H1 (cell line): ENCODE measurements at regions not wholly inside any gene's neighbourhood (a gene's known extent, or its start where the extent isn't known, plus 50 kb on each side); places are given as distances from the start of the nearest gene placed in this dataset.

ENCODE experiments used
- CTCF ChIA-PET: fragments of 300-600 bp; sonication (Branson Sonifier 250); formaldehyde crosslinking; loops from one replicate; lab custom pipeline; 2021; ENCODE audit not compliant: partially characterized antibody; lab: Charles Lee
- POLR2A ChIA-PET: fragments of 300-600 bp; sonication (Branson Sonifier 250); formaldehyde crosslinking; loops from one replicate; lab custom pipeline; 2021; ENCODE audit warnings: inconsistent platforms; ENCODE audit not compliant: partially characterized antibody; lab: Charles Lee
- DNase-seq, 2 experiments: peaks; one replicate each; pipeline versions ENCODE4 v3.0.0 to v3.0.0-alpha.2; 2010 to 2022; ENCODE audit warnings: low spot score in 2 of 2, low read depth in 1 of 2, mixed read lengths in 1 of 2
- FAIRE-seq: peaks from 2 replicates; lab custom pipeline; 2011; peaks lifted over from hg19 to GRCh38; lab: Jason Lieb, UNC
- H2AFZ ChIP-seq: 2 replicates; pipeline ENCODE4 v1.8.1; 2012; ENCODE audit warnings: low read length, inconsistent platforms
- H2AK5ac ChIP-seq: 2 replicates; pipeline ENCODE4 v1.6.1; 2013; ENCODE audit warnings: low read depth, low read length
- H2BK120ac ChIP-seq: replicated peaks from 2 replicates; pipeline ENCODE3; 2013; ENCODE audit warnings: low read depth, low read length, inconsistent platforms
- H2BK12ac ChIP-seq: 2 replicates; pipeline ENCODE4 v1.6.1; 2013; ENCODE audit warnings: low read depth, low read length
- H2BK15ac ChIP-seq: 2 replicates; pipeline ENCODE4 v1.6.1; 2013; ENCODE audit warnings: low read length
- H2BK20ac ChIP-seq: 2 replicates; pipeline ENCODE4 v1.6.1; 2013; ENCODE audit warnings: low read length
- H2BK5ac ChIP-seq: 2 replicates; pipeline ENCODE4 v1.6.1; 2013; ENCODE audit warnings: low read depth, low read length
- H3K14ac ChIP-seq: 2 replicates; pipeline ENCODE4 v1.6.1; 2013; ENCODE audit warnings: inconsistent platforms; ENCODE audit not compliant: insufficient read length
- H3K18ac ChIP-seq: 2 replicates; pipeline ENCODE4 v1.6.1; 2013; ENCODE audit warnings: low read length; ENCODE audit errors: extremely low read depth
- H3K23ac ChIP-seq: 2 replicates; pipeline ENCODE4 v1.6.1; 2013; ENCODE audit warnings: inconsistent platforms; ENCODE audit not compliant: insufficient read length
- H3K23me2 ChIP-seq: 2 replicates; pipeline ENCODE4 v1.6.1; 2013; ENCODE audit warnings: low read depth, low read length
- H3K27ac ChIP-seq: 2 replicates; pipeline ENCODE4 v1.6.1; 2011; ENCODE audit warnings: low read depth, low read length, inconsistent platforms
- H3K27me3 ChIP-seq, 4 experiments: replicated peaks in 1 of 4; 1 replicate in 1 of 4; 2 replicates in 3 of 4; pipeline versions ENCODE4 v1.6.1 to v1.8.1; 2011 to 2013; ENCODE audit warnings: low read length in 3 of 4, mild to moderate bottlenecking in 3 of 4, inconsistent platforms in 2 of 4, mixed read lengths in 2 of 4, moderate library complexity in 1 of 4; ENCODE audit not compliant: control insufficient read depth in 3 of 4, insufficient read depth in 3 of 4; ENCODE audit errors: extremely low read depth in 1 of 4
- H3K36me3 ChIP-seq, 4 experiments: 2 replicates each; pipeline versions ENCODE4 v1.6.1 to v1.8.1; 2011 to 2013; ENCODE audit warnings: mild to moderate bottlenecking in 4 of 4, low read length in 3 of 4, moderate library complexity in 2 of 4, control low read depth in 1 of 4, inconsistent platforms in 1 of 4; ENCODE audit not compliant: insufficient read depth in 4 of 4, control insufficient read depth in 2 of 4
- H3K4ac ChIP-seq: replicated peaks from 2 replicates; pipeline ENCODE3; 2013; ENCODE audit warnings: low read length, low read depth, mixed read lengths, inconsistent platforms; ENCODE audit not compliant: insufficient read length
- H3K4me1 ChIP-seq, 4 experiments: replicated peaks in 1 of 4; 1 replicate in 1 of 4; 2 replicates in 3 of 4; pipeline versions ENCODE4 v1.6.1 to v1.8.1; 2011 to 2013; ENCODE audit warnings: low read length in 3 of 4, inconsistent platforms in 2 of 4, mixed read lengths in 1 of 4; ENCODE audit not compliant: insufficient read depth in 4 of 4, control insufficient read depth in 3 of 4
- H3K4me2 ChIP-seq, 2 experiments: 2 replicates each; pipeline versions ENCODE4 v1.6.1 to v1.8.1; 2011 to 2013; ENCODE audit warnings: low read depth in 2 of 2, low read length in 2 of 2, control low read depth in 1 of 2, inconsistent platforms in 1 of 2, mild to moderate bottlenecking in 1 of 2; ENCODE audit not compliant: insufficient read depth in 1 of 2
- H3K4me3 ChIP-seq, 4 experiments: fragments of 200-600, 300-600 bp in 1 of 4; sonication (generic), shearing (Covaris generic), sonication (Bioruptor Twin) in 1 of 4; 2 replicates each; pipeline versions ENCODE4 v1.5.1 to v1.8.1; 2011 to 2016; ENCODE audit warnings: low read length in 4 of 4, low read depth in 3 of 4, control low read depth in 2 of 4, inconsistent platforms in 2 of 4, mild to moderate bottlenecking in 2 of 4, mixed read lengths in 1 of 4, moderate library complexity in 1 of 4; ENCODE audit not compliant: insufficient read depth in 2 of 4; ENCODE audit errors: extremely low read depth in 1 of 4
- H3K56ac ChIP-seq: replicated peaks from 2 replicates; pipeline ENCODE3; 2013; ENCODE audit warnings: low read depth, mild to moderate bottlenecking, mixed read lengths, low read length, inconsistent platforms; ENCODE audit not compliant: insufficient read length
- H3K79me1 ChIP-seq: 2 replicates; pipeline ENCODE4 v1.6.1; 2013; ENCODE audit warnings: low read depth, low read length, control low read depth
- H3K79me2 ChIP-seq, 2 experiments: 2 replicates each; pipeline versions ENCODE4 v1.6.1 to v1.8.1; 2012 to 2013; ENCODE audit warnings: low read length in 2 of 2, mild to moderate bottlenecking in 2 of 2, inconsistent platforms in 1 of 2; ENCODE audit not compliant: insufficient read depth in 2 of 2, control insufficient read depth in 1 of 2
- H3K9ac ChIP-seq, 4 experiments: replicated peaks in 1 of 4; 1 replicate in 1 of 4; 2 replicates in 3 of 4; pipeline versions ENCODE4 v1.6.1 to v1.8.1; 2011 to 2013; ENCODE audit warnings: low read depth in 3 of 4, low read length in 3 of 4, control low read depth in 2 of 4, mild to moderate bottlenecking in 2 of 4, moderate library complexity in 2 of 4, inconsistent platforms in 1 of 4; ENCODE audit errors: extremely low read depth in 1 of 4
- H3K9me3 ChIP-seq, 2 experiments: 2 replicates each; pipeline versions ENCODE4 v1.6.1 to v1.8.1; 2012 to 2013; ENCODE audit warnings: mild to moderate bottlenecking in 2 of 2, moderate library complexity in 2 of 2, control low read depth in 1 of 2, inconsistent platforms in 1 of 2, low read depth in 1 of 2, low read length in 1 of 2, mixed read lengths in 1 of 2; ENCODE audit not compliant: insufficient read depth in 2 of 2
- H4K20me1 ChIP-seq, 2 experiments: replicated peaks in 1 of 2; 2 replicates each; pipeline versions ENCODE3 to v1.8.1; 2011 to 2013; ENCODE audit warnings: inconsistent platforms in 2 of 2, low read length in 2 of 2, mild to moderate bottlenecking in 1 of 2; ENCODE audit not compliant: insufficient read depth in 2 of 2, control insufficient read depth in 1 of 2
- H4K5ac ChIP-seq: 2 replicates; pipeline ENCODE4 v1.6.1; 2013; ENCODE audit warnings: low read length, low read depth, mixed read lengths, inconsistent platforms; ENCODE audit not compliant: insufficient read length
- H4K8ac ChIP-seq: 2 replicates; pipeline ENCODE4 v1.8.0; 2013; ENCODE audit warnings: mild to moderate bottlenecking, moderate library complexity, low read length, inconsistent platforms; ENCODE audit not compliant: insufficient read depth; ENCODE audit errors: extremely low read depth
- H4K91ac ChIP-seq: replicated peaks from 2 replicates; pipeline ENCODE3; 2013; ENCODE audit warnings: low read length, mixed read lengths, inconsistent platforms; ENCODE audit not compliant: insufficient read length
- BCL11A ChIP-seq, 2 experiments: IDR thresholded peaks; one replicate each; pipeline ENCODE4 v1.6.1; 2011; ENCODE audit warnings: low read depth in 2 of 2, low read length in 2 of 2, mild to moderate bottlenecking in 2 of 2
- PHF8 ChIP-seq: fragments of 200-600 bp; sonication (generic); conservative IDR thresholded peaks from 2 replicates; pipeline ENCODE4 v1.7.1; 2012; ENCODE audit warnings: low read depth, mild to moderate bottlenecking, inconsistent platforms, low read length, moderate library complexity
- RBBP5 ChIP-seq: IDR thresholded peaks from 2 replicates; pipeline ENCODE4 v1.7.1; 2012; ENCODE audit warnings: low read depth, mild to moderate bottlenecking, inconsistent platforms, low read length, moderate library complexity, borderline replicate concordance
- RFX5 ChIP-seq: IDR thresholded peaks from 2 replicates; pipeline ENCODE4 v1.6.1; 2011; ENCODE audit warnings: low read depth, low read length, improper control_type of control experiment, borderline replicate concordance
- RNF2 ChIP-seq: fragments of 200-900, 300-1000 bp; sonication (generic); IDR thresholded peaks from 2 replicates; pipeline ENCODE4 v1.7.1; 2016; ENCODE audit warnings: borderline replicate concordance, low read depth, mild to moderate bottlenecking, antibody characterized with exemption, low read length; ENCODE audit not compliant: poor library complexity, severe bottlenecking; ENCODE audit errors: missing control alignments
- RXRA ChIP-seq: IDR thresholded peaks from 2 replicates; pipeline ENCODE4 v1.6.1; 2011; ENCODE audit warnings: low read depth, mild to moderate bottlenecking, low read length, moderate library complexity; ENCODE audit not compliant: insufficient read depth
- SAP30 ChIP-seq: fragments of 300-600 bp; sonication (generic); IDR thresholded peaks from 2 replicates; pipeline ENCODE4 v1.7.1; 2012; ENCODE audit warnings: low read length, moderate library complexity, mild to moderate bottlenecking, inconsistent platforms; ENCODE audit not compliant: insufficient read depth, insufficient replicate concordance
- SIRT6 ChIP-seq: IDR thresholded peaks from one replicate; pipeline ENCODE4 v1.7.1; 2012; ENCODE audit warnings: low read length, inconsistent platforms
- SIX5 ChIP-seq: IDR thresholded peaks from 2 replicates; pipeline ENCODE4 v1.6.1; 2011; ENCODE audit warnings: mild to moderate bottlenecking, low read depth, low read length
- TEAD4 ChIP-seq: IDR thresholded peaks from 2 replicates; pipeline ENCODE4 v1.6.1; 2012; ENCODE audit warnings: low read depth, low read length, inconsistent platforms, mixed read lengths
- ZNF274 ChIP-seq: IDR thresholded peaks from 2 replicates; pipeline ENCODE4 v1.7.0; 2012; ENCODE audit warnings: low read length, borderline replicate concordance; ENCODE audit errors: extremely low read depth
- WGBS, 2 experiments: shearing (Covaris generic) in 1 of 2; methylation state at CpG; one replicate each; pipeline versions ENCODE4 v1.1.6 to v1.1.7; 2013 to 2015; ENCODE audit warnings: low lambda C conversion rate in 2 of 2, mixed read lengths in 2 of 2, inconsistent platforms in 1 of 2, low coverage in 1 of 2, missing lambda C conversion rate in 1 of 2; ENCODE audit not compliant: insufficient replicate concordance in 2 of 2, insufficient coverage in 1 of 2, insufficient read length in 1 of 2; ENCODE audit errors: extremely low coverage in 1 of 2, missing lambda C conversion rate in 1 of 2; 5-methylcytosine and 5-hydroxymethylcytosine counted together
- TF ChIP-seq, protein P1 (sequence below): IDR thresholded peaks from 2 replicates; pipeline ENCODE4 v1.6.1; 2012; ENCODE audit warnings: low read length, inconsistent platforms

DNA sequence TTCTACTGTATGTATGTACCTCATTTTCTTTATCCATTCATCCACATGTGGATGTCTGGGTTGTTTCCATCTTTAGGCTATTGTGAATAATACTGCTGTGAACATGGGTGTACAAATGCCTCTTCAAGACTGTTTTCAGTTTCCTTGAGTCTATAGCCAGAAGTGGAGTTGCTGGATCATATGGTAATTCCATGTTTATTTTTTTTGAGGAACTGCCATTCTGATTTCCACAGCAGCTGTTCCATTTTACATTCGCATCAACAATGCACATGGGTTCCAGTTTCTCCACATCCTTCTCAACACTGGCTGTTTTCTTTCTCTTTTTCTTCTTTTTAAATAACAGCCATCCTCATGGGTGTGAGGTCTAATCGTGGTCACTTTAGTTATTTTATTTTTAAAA lies 69.9 kb upstream of the CTBP2 start:
- Histone ChIP-seq H2BK12ac (no peak overlapping the region), H3K27me3 (no peaks in the 10 kb centered on the region), H3K4me3 (no peak overlapping the region), H4K5ac (no peak overlapping the region), H3K23me2 (no peaks in the 10 kb centered on the region), H4K20me1 (no peaks in the 10 kb centered on the region), H3K23ac (no peak overlapping the region), H2BK5ac (no peak overlapping the region), H2BK120ac (no peak overlapping the region), H3K14ac (no peak overlapping the region), H4K91ac (no peak overlapping the region), H3K79me1 (no peaks in the 10 kb centered on the region), H4K8ac (no peak overlapping the region), H3K9me3 (no peaks in the 10 kb centered on the region), H3K4me2 (no peak overlapping the region), H2AFZ (no peak overlapping the region), H2BK15ac (no peak overlapping the region), H2AK5ac (no peak overlapping the region), H3K4ac (no peak overlapping the region), H3K79me2 (no peaks in the 10 kb centered on the region), H3K36me3 (no peaks in the 10 kb centered on the region), H2BK20ac (no peak overlapping the region), H3K56ac (no peak overlapping the region), H3K27ac (no peak overlapping the region), H3K18ac (no peak overlapping the region), H3K9ac (no peak overlapping the region), H3K4me1 (peaks cover 0 to 3% (median 0%) of the 10 kb centered on the region in 4 experiments; a peak in 3 of 7 replicates)
- ChIA-PET POLR2A (no interaction called here), CTCF (interaction anchor here (0.6 to 1.5 kb wide), 2 partner anchors 9 to 12 kb away, joined by 5 read pairs; no protein-coding TSS in a partner anchor)
- DNase-seq: no peak
- 96% methylated on average over 2 of the region's 2 CpGs; no CpG with 5 or more reads in 1 of the 2 experiments for whole genome bisulfite sequencing, 2 experiments
- FAIRE-seq: no peak
- TF ChIP-seq PHF8 (no peak), TEAD4 (no peak), SAP30 (no peak), RXRA (no peak), RNF2 (no peak), SIX5 (no peak), BCL11A (IDR thresholded peaks at IDR 0.05; ENCODE audit: low read depth in 2 of 2, low read length in 2 of 2) (no peak), RFX5 (no peak), RBBP5 (no peak), ZNF274 (no peak), SIRT6 (no peak)
- TF ChIP-seq, protein P1, sequence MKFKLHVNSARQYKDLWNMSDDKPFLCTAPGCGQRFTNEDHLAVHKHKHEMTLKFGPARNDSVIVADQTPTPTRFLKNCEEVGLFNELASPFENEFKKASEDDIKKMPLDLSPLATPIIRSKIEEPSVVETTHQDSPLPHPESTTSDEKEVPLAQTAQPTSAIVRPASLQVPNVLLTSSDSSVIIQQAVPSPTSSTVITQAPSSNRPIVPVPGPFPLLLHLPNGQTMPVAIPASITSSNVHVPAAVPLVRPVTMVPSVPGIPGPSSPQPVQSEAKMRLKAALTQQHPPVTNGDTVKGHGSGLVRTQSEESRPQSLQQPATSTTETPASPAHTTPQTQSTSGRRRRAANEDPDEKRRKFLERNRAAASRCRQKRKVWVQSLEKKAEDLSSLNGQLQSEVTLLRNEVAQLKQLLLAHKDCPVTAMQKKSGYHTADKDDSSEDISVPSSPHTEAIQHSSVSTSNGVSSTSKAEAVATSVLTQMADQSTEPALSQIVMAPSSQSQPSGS: no peak
